ENCODE measurements at regions not wholly inside any gene's neighbourhood (a gene's known extent, or its start where the extent isn't known, plus 50 kb on each side); places are given as distances from the start of the nearest gene placed in this dataset.
"Not testable (repeated sequence)": the region's sequence is repeated elsewhere in the genome, so short reads cannot be mapped to it uniquely, and the experiment has no call there.

- DNase-seq (ENCODE audit: low read depth) = no peak
Observed at GRCh38 chr3:164927728-164928127, 150.6 kb downstream of the SI start.

- no peak for DNase-seq (ENCODE audit: low read depth)
Observed at GRCh38 chr3:164918905-164919304, 159.4 kb downstream of the SI start.

GRCh38 chr3:164912916-164913315, 165.4 kb downstream of the SI start:
- no peak for DNase-seq (ENCODE audit: low read depth)

GRCh38 chr3:164903820-164904451, 174.4 kb downstream of the SI start:
- no peak for DNase-seq (ENCODE audit: low read depth)

GRCh38 chr3:164897342-164897741, 181.0 kb downstream of the SI start:
- no peak for DNase-seq (ENCODE audit: low read depth)

GRCh38 chr3:164890061-164890460, 188.2 kb downstream of the SI start:
- no peak for DNase-seq (ENCODE audit: low read depth)

GRCh38 chr3:164883171-164883570, 195.1 kb downstream of the SI start:
- no peak for DNase-seq (ENCODE audit: low read depth)

- DNase-seq (ENCODE audit: low read depth) = no peak
Observed at GRCh38 chr3:164879201-164879600, 199.1 kb downstream of the SI start.

GRCh38 chr3:164864454-164864853, 213.8 kb downstream of the SI start:
- DNase-seq (ENCODE audit: low read depth) = no peak

- no peak for DNase-seq (ENCODE audit: low read depth)
Observed at GRCh38 chr3:164852866-164853265, 225.4 kb downstream of the SI start.

- DNase-seq (ENCODE audit: low read depth) = no peak
Observed at GRCh38 chr3:164851905-164852304, 226.4 kb downstream of the SI start.

- DNase-seq (ENCODE audit: low read depth) = no peak
Observed at GRCh38 chr3:164851204-164851603, 227.1 kb downstream of the SI start.

GRCh38 chr3:164848923-164849322, 229.4 kb downstream of the SI start:
- no peak for DNase-seq (ENCODE audit: low read depth)

GRCh38 chr3:164845739-164846138, 232.6 kb downstream of the SI start:
- DNase-seq (ENCODE audit: low read depth) = no peak

GRCh38 chr3:164832216-164832615, 246.1 kb downstream of the SI start:
- peak; percentile 23 for DNase-seq (ENCODE audit: low read depth)

- DNase-seq (ENCODE audit: low read depth) = no peak
Observed at GRCh38 chr3:164818318-164818717, 260.0 kb downstream of the SI start.

GRCh38 chr3:164814106-164814505, 264.2 kb downstream of the SI start:
- no peak for DNase-seq (ENCODE audit: low read depth)

- DNase-seq (ENCODE audit: low read depth) = no peak
Observed at GRCh38 chr3:164812042-164812441, 266.3 kb downstream of the SI start.

- DNase-seq (ENCODE audit: low read depth) = no peak
Observed at GRCh38 chr3:164806188-164806587, 272.1 kb downstream of the SI start.

GRCh38 chr3:164794099-164794498, 284.2 kb downstream of the SI start:
- no peak for DNase-seq (ENCODE audit: low read depth)

- no peak for DNase-seq (ENCODE audit: low read depth)
Observed at GRCh38 chr3:164791263-164791662, 287.0 kb downstream of the SI start.

- not testable (repeated sequence) for DNase-seq (ENCODE audit: low read depth)
Observed at GRCh38 chr3:164784407-164784806, 293.9 kb downstream of the SI start.

- no peak for DNase-seq (ENCODE audit: low read depth)
Observed at GRCh38 chr3:164781755-164782154, 296.5 kb downstream of the SI start.

- no peak for DNase-seq (ENCODE audit: low read depth)
Observed at GRCh38 chr3:164779816-164780215, 298.5 kb downstream of the SI start.

GRCh38 chr3:164752812-164753211, 325.5 kb downstream of the SI start:
- no peak for DNase-seq (ENCODE audit: low read depth)
